DOHH2 (cell line): ENCODE measurements at regions not wholly inside any gene's neighbourhood (a gene's known extent, or its start where the extent isn't known, plus 50 kb on each side); places are given as distances from the start of the nearest gene placed in this dataset.

Source experiments
- H3F3A ChIP-seq: fragments of 200-600 bp; sonication (generic), shearing (Covaris generic); 2 replicates; pipeline ENCODE4 v1.6.0; 2016; ENCODE audit warnings: antibody characterized with exemption, mild to moderate bottlenecking; ENCODE audit not compliant: control insufficient read depth, insufficient read depth
- H3K27ac ChIP-seq: fragments of 200-600 bp; sonication (generic); 2 replicates; pipeline ENCODE4 v1.5.1; 2014; ENCODE audit warnings: low read depth, mild to moderate bottlenecking, low read length, moderate library complexity
- H3K27me3 ChIP-seq: fragments of 200-600 bp; sonication (generic); 2 replicates; pipeline ENCODE4 v1.6.1; 2014; ENCODE audit warnings: mild to moderate bottlenecking, low read length, mixed read lengths; ENCODE audit not compliant: control insufficient read depth
- H3K36me3 ChIP-seq: fragments of 200-600 bp; sonication (generic); 2 replicates; pipeline ENCODE4 v1.6.1; 2014; ENCODE audit warnings: mild to moderate bottlenecking, low read length, moderate library complexity, mixed read lengths; ENCODE audit not compliant: control insufficient read depth
- H3K4me1 ChIP-seq: fragments of 200-600 bp; sonication (generic); 2 replicates; pipeline ENCODE4 v1.6.1; 2014; ENCODE audit warnings: mild to moderate bottlenecking, low read length, mixed read lengths; ENCODE audit not compliant: control insufficient read depth
- H3K4me2 ChIP-seq: fragments of 200-600 bp; sonication (generic); 2 replicates; pipeline ENCODE4 v1.6.0; 2014; ENCODE audit warnings: mild to moderate bottlenecking, low read length, moderate library complexity
- H3K4me3 ChIP-seq: fragments of 200-600 bp; sonication (generic); 2 replicates; pipeline ENCODE4 v1.5.1; 2014; ENCODE audit warnings: mild to moderate bottlenecking, low read length, mixed read lengths
- H3K79me2 ChIP-seq: fragments of 200-600 bp; sonication (generic); 2 replicates; pipeline ENCODE4 v1.6.1; 2014; ENCODE audit warnings: mild to moderate bottlenecking, low read length, mixed read lengths; ENCODE audit not compliant: control insufficient read depth
- H3K9me2 ChIP-seq: fragments of 200-600 bp; sonication (generic); replicated peaks from 2 replicates; pipeline ENCODE4 v1.6.1; 2014; ENCODE audit warnings: mild to moderate bottlenecking, low read length, mixed read lengths; ENCODE audit not compliant: control insufficient read depth
- H3K9me3 ChIP-seq: fragments of 200-600 bp; sonication (generic); 2 replicates; pipeline ENCODE4 v1.6.1; 2014; ENCODE audit warnings: antibody characterized with exemption, low read length, mixed read lengths; ENCODE audit not compliant: control insufficient read depth, insufficient read depth
- H4K20me1 ChIP-seq: fragments of 200-600 bp; sonication (generic); 2 replicates; pipeline ENCODE4 v1.6.0; 2014; ENCODE audit warnings: low read depth, mild to moderate bottlenecking, antibody characterized with exemption, low read length, moderate library complexity; ENCODE audit not compliant: control insufficient read depth, insufficient read depth
- EZH2phosphoT487 ChIP-seq: fragments of 200-600 bp; sonication (generic); IDR thresholded peaks from 2 replicates; pipeline ENCODE4 v1.6.1; 2017; ENCODE audit warnings: borderline replicate concordance, mild to moderate bottlenecking, antibody characterized with exemption, low read length, moderate library complexity, mixed read lengths
- TF ChIP-seq, protein P1 (sequence below): fragments of 200-600 bp; sonication (generic); IDR thresholded peaks from one replicate; pipeline ENCODE4 v1.5.1; 2014; ENCODE audit warnings: antibody characterized with exemption, mild to moderate bottlenecking, low read depth, low read length; ENCODE audit not compliant: poor library complexity, severe bottlenecking

GRCh38 chr2:48254839-48255238, 59.6 kb upstream of the FOXN2 start:
- Histone ChIP-seq H3K9me2 (no peaks in the 10 kb centered on the region), H3K27me3 (0 out of 2 replicates have a peak, but pooled peaks cover 5% of the 10 kb centered on the region), H3F3A (no peaks in the 10 kb centered on the region), H3K4me1 (peaks cover 4% of the 10 kb centered on the region; the same call in 1 of the 2 replicates), H3K4me2 (no peak overlapping the region), H3K79me2 (no peaks in the 10 kb centered on the region), H3K36me3 (no peaks in the 10 kb centered on the region), H3K9me3 (no peaks in the 10 kb centered on the region), H3K4me3 (no peak overlapping the region), H4K20me1 (no peaks in the 10 kb centered on the region; the same call in 1 of the 2 replicates), H3K27ac (no peak overlapping the region)
- TF ChIP-seq EZH2phosphoT487, result no peak

- no peaks in the 10 kb centered on the region for H3K9me2 ChIP-seq
- TF ChIP-seq EZH2phosphoT487, result no peak
- TF ChIP-seq, protein P1, sequence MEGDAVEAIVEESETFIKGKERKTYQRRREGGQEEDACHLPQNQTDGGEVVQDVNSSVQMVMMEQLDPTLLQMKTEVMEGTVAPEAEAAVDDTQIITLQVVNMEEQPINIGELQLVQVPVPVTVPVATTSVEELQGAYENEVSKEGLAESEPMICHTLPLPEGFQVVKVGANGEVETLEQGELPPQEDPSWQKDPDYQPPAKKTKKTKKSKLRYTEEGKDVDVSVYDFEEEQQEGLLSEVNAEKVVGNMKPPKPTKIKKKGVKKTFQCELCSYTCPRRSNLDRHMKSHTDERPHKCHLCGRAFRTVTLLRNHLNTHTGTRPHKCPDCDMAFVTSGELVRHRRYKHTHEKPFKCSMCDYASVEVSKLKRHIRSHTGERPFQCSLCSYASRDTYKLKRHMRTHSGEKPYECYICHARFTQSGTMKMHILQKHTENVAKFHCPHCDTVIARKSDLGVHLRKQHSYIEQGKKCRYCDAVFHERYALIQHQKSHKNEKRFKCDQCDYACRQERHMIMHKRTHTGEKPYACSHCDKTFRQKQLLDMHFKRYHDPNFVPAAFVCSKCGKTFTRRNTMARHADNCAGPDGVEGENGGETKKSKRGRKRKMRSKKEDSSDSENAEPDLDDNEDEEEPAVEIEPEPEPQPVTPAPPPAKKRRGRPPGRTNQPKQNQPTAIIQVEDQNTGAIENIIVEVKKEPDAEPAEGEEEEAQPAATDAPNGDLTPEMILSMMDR, result no peak
- H3K4me2 ChIP-seq, result no peak overlapping the region
- H3K9me3 ChIP-seq, result no peaks in the 10 kb centered on the region
- H3K4me1 ChIP-seq, result peaks cover 4% of the 10 kb centered on the region; the same call in 1 of the 2 replicates
- H3K27ac ChIP-seq, result no peak overlapping the region
- no peaks in the 10 kb centered on the region for H3K36me3 ChIP-seq
- peaks cover 5% of the 10 kb centered on the region; the same call in 1 of the 2 replicates for H3K27me3 ChIP-seq
- no peak overlapping the region for H3K4me3 ChIP-seq
- H3K79me2 ChIP-seq, result no peaks in the 10 kb centered on the region
- H3F3A ChIP-seq, result no peaks in the 10 kb centered on the region
- H4K20me1 ChIP-seq, result no peaks in the 10 kb centered on the region; the same call in 1 of the 2 replicates
Observed at GRCh38 chr2:48257456-48257855, 57.0 kb upstream of the FOXN2 start.

- H3K9me2 ChIP-seq, result no peaks in the 10 kb centered on the region
- no peaks in the 10 kb centered on the region; the same call in 1 of the 2 replicates for H4K20me1 ChIP-seq
- H3K27ac ChIP-seq, result no peak overlapping the region
- no peak overlapping the region for H3K4me3 ChIP-seq
- no peaks in the 10 kb centered on the region; the same call in 1 of the 2 replicates for H3K27me3 ChIP-seq
- H3K79me2 ChIP-seq, result no peaks in the 10 kb centered on the region
- no peaks in the 10 kb centered on the region for H3K9me3 ChIP-seq
- H3K4me2 ChIP-seq, result no peak overlapping the region
- no peaks in the 10 kb centered on the region for H3F3A ChIP-seq
- no peaks in the 10 kb centered on the region for H3K4me1 ChIP-seq
- no peaks in the 10 kb centered on the region for H3K36me3 ChIP-seq
- no peak for TF ChIP-seq EZH2phosphoT487
- TF ChIP-seq, protein P1, result no peak
Observed at GRCh38 chr2:48258481-48259149, 55.9 kb upstream of the FOXN2 start.

GRCh38 chr2:48259811-48260210, 54.7 kb upstream of the FOXN2 start:
- no peaks in the 10 kb centered on the region for H3K79me2 ChIP-seq
- H3K4me3 ChIP-seq, result no peak overlapping the region
- TF ChIP-seq, protein P1, result no peak
- TF ChIP-seq EZH2phosphoT487, result no peak
- no peaks in the 10 kb centered on the region; the same call in 1 of the 2 replicates for H3K27me3 ChIP-seq
- H3K4me1 ChIP-seq, result no peaks in the 10 kb centered on the region
- H3K27ac ChIP-seq, result no peak overlapping the region
- H4K20me1 ChIP-seq, result no peaks in the 10 kb centered on the region; the same call in 1 of the 2 replicates
- no peaks in the 10 kb centered on the region for H3K36me3 ChIP-seq
- H3K9me2 ChIP-seq, result no peaks in the 10 kb centered on the region
- no peak overlapping the region for H3K4me2 ChIP-seq
- no peaks in the 10 kb centered on the region for H3K9me3 ChIP-seq
- no peaks in the 10 kb centered on the region for H3F3A ChIP-seq
